Activated T-helper 1 cell treated with Interleukin-2 at 50 U/mL for 16 hours (primary cell): ENCODE measurements at regions not wholly inside any gene's neighbourhood (a gene's known extent, or its start where the extent isn't known, plus 50 kb on each side); places are given as distances from the start of the nearest gene placed in this dataset.
"Not testable (repeated sequence)": the region's sequence is repeated elsewhere in the genome, so short reads cannot be mapped to it uniquely, and the experiment has no call there.

Experiments used
- DNase-seq: peaks from one replicate; pipeline ENCODE4 v3.0.0-alpha.2; 2020; ENCODE audit warnings: low read depth

DNA sequence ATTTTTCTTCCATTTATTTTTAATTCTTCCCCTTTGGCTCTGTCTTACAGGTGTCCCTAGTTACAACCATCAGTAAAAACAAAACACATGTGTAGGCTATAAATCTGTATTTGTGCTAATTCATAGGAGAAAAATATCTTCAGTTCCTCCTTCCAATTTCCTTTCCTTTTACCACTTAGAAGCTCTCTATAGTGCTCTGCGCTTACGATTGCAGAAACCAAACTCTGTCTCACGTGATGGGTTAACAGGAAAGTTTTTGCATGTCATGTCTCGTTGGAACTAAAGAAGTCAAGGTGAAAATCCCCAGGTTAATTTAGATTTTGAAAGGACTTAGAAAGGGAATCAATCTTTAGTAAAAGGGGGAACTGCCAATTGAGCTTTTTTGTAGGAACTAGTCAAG is 1390.5 kb upstream of the ZEB2 start:
- DNase-seq, result no peak

GRCh38 chr2:145909766-145910165 is 1389.8 kb upstream of the ZEB2 start:
- no peak for DNase-seq

GRCh38 chr2:145909175-145909755 is 1389.3 kb upstream of the ZEB2 start:
- no peak for DNase-seq

- no peak for DNase-seq
Observed at GRCh38 chr2:145906354-145906753, 1386.4 kb upstream of the ZEB2 start.

GRCh38 chr2:145905371-145905770 is 1385.5 kb upstream of the ZEB2 start:
- no peak for DNase-seq

GRCh38 chr2:145897151-145897550 is 1377.2 kb upstream of the ZEB2 start:
- no peak for DNase-seq

- DNase-seq, result no peak
Observed at GRCh38 chr2:145887915-145888314, 1368.0 kb upstream of the ZEB2 start.

- DNase-seq, result not testable (repeated sequence)
Observed at GRCh38 chr2:145880997-145881396, 1361.1 kb upstream of the ZEB2 start.

DNA sequence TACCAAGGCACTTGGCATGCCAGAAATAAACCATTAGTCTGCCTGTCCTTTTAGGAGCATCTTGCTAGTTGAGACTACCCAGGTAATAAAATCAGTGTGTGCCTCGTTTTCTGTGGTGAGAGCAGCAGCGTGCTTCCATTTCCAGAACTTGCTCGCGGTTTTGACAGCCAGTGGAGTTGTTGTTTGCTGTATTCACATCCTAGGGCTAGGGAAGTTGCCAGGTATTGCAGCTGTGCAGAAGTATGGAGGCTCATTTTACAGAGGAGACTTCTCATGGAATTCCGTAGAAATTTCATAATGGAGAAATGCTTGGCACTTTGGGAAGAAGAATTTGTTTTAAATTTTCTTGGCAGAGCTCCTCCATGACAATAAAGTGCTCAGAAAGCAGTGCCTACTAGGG is 1355.1 kb upstream of the ZEB2 start:
- DNase-seq, result no peak

- no peak for DNase-seq
Observed at GRCh38 chr2:145874466-145874865, 1354.5 kb upstream of the ZEB2 start.

DNA sequence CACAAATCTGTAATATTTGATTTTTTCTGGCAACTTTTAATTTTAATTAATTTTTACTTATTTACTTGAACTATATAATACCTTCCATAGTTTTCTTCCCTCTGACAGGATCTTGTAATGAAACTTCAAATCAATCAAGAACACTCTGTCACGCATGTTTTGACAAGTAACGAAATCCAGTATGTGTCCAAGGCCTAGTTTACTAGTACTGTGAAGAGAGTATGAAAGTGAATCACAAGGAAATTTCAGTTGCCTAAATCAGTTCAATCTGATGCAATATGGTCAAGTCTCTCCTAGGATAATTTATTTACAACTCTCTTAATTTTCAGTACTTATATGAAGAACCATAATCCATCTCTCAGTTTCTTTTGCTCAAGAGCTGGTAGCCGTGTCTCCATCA is 1344.6 kb upstream of the ZEB2 start:
- DNase-seq, result no peak

DNA sequence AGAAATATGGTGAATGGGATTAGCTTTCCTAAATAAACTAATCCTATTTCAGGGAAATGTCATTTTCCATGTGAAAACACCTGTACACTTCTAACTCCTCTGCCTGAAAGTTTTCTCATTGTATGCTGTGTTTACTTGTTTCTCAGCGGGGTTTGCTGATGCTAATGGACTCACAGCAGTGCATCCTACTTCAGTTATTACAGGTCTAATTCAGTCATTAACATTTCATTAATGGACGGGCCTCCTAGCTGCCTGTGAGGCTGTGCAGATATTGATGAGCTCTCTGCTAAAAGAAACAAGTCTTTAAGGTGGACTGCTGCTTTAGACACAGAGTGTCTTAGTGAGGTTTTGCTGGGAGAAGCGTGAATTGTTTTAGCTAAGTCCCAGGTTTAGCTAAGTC is 1342.0 kb upstream of the ZEB2 start:
- DNase-seq, result no peak

DNA sequence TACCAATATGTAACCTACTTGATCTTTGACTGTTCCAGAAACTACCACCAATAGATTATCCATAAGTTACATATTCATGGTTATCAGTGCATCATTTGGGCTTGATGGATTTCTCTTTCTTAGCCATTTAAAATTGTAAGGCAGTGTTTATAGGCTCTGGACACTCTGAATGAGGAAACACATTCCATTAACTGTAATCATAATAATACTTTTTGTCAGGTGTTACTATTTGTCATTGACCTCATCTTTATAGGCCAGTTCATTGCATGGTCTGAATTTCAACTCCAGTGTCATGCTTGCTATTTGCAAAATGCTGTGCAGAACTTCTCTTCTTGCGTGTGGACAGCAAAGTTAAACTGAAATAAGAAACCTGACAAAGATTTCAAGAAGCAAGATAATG is 1340.2 kb upstream of the ZEB2 start:
- DNase-seq, result no peak

DNA sequence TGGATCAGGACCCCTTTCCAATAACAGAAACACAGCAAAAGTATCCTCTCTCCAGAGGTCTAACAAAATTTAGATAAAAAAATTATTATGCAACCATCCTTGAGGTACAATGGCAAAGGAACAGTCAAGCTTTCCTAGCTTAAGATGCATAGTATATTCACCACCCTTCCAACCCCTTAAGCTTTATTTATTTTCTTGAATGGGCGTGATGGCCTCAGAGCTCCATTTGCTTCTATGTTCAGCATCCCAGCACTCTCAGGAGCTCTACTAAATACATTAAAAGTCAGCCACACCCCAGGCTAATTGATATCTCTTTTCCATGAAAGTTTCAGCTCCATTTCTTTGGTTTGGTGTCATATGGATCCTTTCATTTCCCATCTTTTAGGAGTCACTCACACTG is 1335.2 kb upstream of the ZEB2 start:
- no peak for DNase-seq

- DNase-seq, result no peak
Observed at GRCh38 chr2:145854039-145854755, 1334.3 kb upstream of the ZEB2 start.

DNA sequence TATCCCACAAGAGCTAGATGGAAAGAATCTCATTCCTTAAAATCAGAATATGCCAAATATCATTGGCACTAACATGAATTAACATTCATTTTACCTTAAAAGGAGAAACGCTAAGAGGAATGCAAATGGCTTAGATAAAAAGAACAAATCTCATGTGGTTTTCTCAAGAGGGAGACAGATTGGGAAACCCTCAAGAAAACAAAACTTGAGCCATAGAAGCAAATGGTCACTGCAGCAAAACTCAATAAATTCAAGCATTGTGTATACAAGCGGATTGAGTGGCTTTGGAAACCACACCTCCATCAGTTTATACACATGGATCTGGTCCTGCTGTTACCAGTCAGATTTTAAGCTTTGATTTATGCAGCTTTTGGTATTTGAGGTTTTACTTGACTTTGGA is 1331.8 kb upstream of the ZEB2 start:
- no peak for DNase-seq

DNA sequence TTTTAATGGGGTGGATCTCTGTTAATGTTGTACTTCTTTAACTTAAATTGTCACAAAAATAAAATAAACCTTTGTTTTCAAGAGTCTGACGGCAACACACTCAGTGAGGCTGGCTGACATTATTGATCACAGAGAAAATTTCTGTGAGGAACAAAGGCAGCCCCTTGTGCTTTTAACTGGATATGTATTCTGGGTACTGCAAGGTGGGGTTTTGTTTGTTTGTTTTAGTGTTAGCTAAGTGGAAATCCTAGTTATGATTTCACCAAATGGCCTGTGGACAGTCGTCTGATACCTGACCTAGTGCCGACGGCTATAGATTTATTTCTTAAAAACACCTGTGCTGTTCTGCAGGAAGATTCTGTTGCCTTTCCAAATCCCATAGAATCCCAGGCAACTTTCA is 1329.5 kb upstream of the ZEB2 start:
- no peak for DNase-seq

GRCh38 chr2:145846982-145847381 is 1327.1 kb upstream of the ZEB2 start:
- no peak for DNase-seq

DNA sequence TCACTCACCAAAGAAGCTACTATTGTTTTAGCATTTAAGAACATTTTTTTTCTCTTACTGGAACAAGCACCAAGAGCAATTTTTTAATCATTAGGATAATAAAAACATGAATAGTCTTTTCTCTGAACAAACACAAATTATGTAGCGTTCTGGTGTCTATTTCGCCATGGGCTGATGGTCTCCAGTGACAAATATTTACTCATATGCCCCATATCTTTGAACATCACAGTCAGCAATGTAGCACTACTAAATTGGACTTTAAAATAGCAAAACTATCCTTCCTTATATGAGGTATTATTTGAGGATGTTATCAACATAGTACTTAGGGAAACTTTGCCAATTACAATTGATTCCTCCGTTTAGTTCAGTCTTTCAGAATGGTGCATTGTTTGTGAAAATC is 1326.0 kb upstream of the ZEB2 start:
- DNase-seq, result no peak

DNA sequence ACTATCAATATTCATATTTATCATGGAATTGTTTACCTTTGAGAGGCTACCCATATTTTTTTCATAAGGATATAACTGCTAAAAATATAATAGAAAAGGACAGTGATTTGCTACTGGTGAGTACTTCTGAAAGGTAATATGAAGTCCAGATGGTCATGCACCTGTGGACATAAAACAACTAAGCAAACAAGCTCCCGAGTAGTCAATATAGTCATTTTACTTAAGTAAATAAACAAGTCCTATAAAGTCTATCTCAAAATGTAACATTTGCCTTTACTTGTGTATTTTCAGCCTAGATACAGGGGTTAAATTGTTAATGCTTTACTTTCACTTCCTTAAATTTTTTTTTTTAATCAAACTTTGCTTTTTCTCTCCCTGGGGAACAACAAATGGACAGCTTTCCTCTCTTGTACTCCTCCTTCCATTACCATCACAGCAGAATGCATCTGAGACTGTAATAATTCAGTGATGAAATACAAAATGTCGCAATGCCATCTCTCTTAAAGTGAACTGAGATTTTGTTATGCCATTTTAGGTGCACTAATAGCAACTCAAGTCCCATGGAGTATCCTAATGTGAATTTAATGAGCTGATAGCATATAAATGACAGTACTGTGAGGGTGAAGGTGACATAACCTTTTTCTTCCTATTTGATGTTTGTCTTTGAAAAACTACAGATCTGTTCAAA is 1325.4 kb upstream of the ZEB2 start:
- DNase-seq, result no peak

DNA sequence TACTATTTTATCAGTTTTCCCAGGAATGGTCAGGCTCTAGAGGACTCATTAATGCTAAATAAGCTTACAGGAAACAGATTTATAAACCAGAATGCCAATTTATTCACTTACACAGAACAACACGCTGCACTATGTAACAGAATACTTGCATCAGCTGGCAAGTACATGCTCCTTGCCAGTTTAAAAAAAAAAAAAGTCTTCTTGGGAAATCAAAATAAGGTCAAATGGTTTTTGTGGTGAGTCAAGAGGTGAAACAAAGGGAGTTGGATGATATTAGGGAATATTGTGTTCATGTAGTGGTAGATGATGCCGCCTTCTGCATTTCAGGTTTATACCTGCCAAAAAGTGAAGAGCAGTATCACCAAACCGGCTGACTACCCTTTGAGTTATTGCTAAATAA is 1322.1 kb upstream of the ZEB2 start:
- no peak for DNase-seq

GRCh38 chr2:145836986-145837385 is 1317.1 kb upstream of the ZEB2 start:
- DNase-seq, result no peak

- DNase-seq, result no peak
Observed at GRCh38 chr2:145835665-145836064, 1315.7 kb upstream of the ZEB2 start.

DNA sequence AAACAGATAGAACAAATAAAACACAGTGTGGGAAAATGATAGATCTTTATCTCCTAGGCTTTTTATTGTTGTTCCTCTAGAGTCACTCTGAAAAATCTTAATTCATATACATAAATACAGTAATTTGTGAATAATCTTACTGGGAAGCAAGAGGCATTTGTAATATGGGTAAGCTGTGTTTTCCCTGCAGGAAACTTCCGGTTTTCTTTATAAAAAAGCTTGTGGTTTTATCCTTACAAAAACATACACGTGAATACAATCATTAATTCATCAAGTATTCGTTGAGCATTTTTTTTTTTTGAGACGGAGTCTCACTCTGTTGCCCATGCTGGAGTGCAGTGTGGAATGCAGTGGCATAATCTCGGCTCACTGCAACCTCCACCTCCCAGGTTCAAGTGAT is 1312.8 kb upstream of the ZEB2 start:
- no peak for DNase-seq
